ENCODE measurements at regions not wholly inside any gene's neighbourhood (a gene's known extent, or its start where the extent isn't known, plus 50 kb on each side); places are given as distances from the start of the nearest gene placed in this dataset.
"Not testable (repeated sequence)": the region's sequence is repeated elsewhere in the genome, so short reads cannot be mapped to it uniquely, and the experiment has no call there.

GRCh38 chr14:55901291-55901690 is 216.9 kb upstream of the PELI2 start:
- peak; percentile 3 for DNase-seq

- DNase-seq = no peak
Observed at GRCh38 chr14:55902241-55902640, 216.0 kb upstream of the PELI2 start.

GRCh38 chr14:55904086-55904485 is 214.1 kb upstream of the PELI2 start:
- no peak for DNase-seq

- DNase-seq = no peak
Observed at GRCh38 chr14:55908106-55908505, 210.1 kb upstream of the PELI2 start.

- no peak for DNase-seq
Observed at GRCh38 chr14:55909879-55910278, 208.3 kb upstream of the PELI2 start.

GRCh38 chr14:55910601-55911243 is 207.5 kb upstream of the PELI2 start:
- DNase-seq = no peak

GRCh38 chr14:55911776-55912175 is 206.4 kb upstream of the PELI2 start:
- peak; percentile 56 for DNase-seq

GRCh38 chr14:55912344-55912743 is 205.9 kb upstream of the PELI2 start:
- DNase-seq = no peak

- DNase-seq = peak; percentile 66
Observed at GRCh38 chr14:55913324-55914025, 204.7 kb upstream of the PELI2 start.

- DNase-seq = no peak
Observed at GRCh38 chr14:55914771-55915170, 203.4 kb upstream of the PELI2 start.

- peak; percentile 5 for DNase-seq
Observed at GRCh38 chr14:55915456-55915855, 202.8 kb upstream of the PELI2 start.

GRCh38 chr14:55919800-55920199 is 198.4 kb upstream of the PELI2 start:
- DNase-seq = not testable (repeated sequence)

- DNase-seq = no peak
Observed at GRCh38 chr14:55921511-55921910, 196.7 kb upstream of the PELI2 start.

- no peak for DNase-seq
Observed at GRCh38 chr14:55926007-55926406, 192.2 kb upstream of the PELI2 start.

- no peak for DNase-seq
Observed at GRCh38 chr14:55927028-55927427, 191.2 kb upstream of the PELI2 start.

- DNase-seq = no peak
Observed at GRCh38 chr14:55928276-55928675, 189.9 kb upstream of the PELI2 start.

GRCh38 chr14:55929136-55929535 is 189.1 kb upstream of the PELI2 start:
- no peak for DNase-seq

GRCh38 chr14:55930016-55930784 is 188.0 kb upstream of the PELI2 start:
- no peak for DNase-seq

- no peak for DNase-seq
Observed at GRCh38 chr14:55936691-55937090, 181.5 kb upstream of the PELI2 start.

- DNase-seq = peak; percentile 53
Observed at GRCh38 chr14:55938249-55938791, 179.9 kb upstream of the PELI2 start.

GRCh38 chr14:55942076-55942654 is 176.0 kb upstream of the PELI2 start:
- DNase-seq = no peak

- no peak for DNase-seq
Observed at GRCh38 chr14:55942826-55943225, 175.4 kb upstream of the PELI2 start.

GRCh38 chr14:55944757-55945156 is 173.5 kb upstream of the PELI2 start:
- no peak for DNase-seq
